ENCODE measurements at regions not wholly inside any gene's neighbourhood (a gene's known extent, or its start where the extent isn't known, plus 50 kb on each side); places are given as distances from the start of the nearest gene placed in this dataset.

DNA sequence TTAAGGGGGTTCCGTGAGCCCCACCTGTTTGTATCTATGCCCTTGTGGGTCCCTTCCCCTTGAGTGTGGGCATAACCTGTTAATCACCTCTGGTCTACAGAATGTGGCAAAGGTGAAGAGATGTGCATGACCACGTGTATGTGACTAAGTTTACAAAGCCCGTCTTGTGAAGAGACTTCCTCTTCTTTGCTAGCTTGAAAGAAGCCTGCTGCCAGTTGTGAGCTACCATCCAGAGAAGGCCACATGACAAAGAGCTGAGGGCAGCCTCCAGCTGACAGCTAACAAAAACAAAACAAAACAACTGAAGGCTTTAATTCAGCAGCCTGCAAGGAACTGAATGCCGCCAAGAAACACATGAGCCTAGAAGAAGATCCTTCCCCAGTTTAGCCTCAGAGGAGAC lies 112.0 kb downstream of the AXIN2 start:
- no peak for TF ChIP-seq POLR2A (IDR thresholded peaks at IDR 0.05)
- no peak for TF ChIP-seq EP300 (IDR thresholded peaks at IDR 0.05)
